Keratinocyte (primary cell): ENCODE measurements at regions not wholly inside any gene's neighbourhood (a gene's known extent, or its start where the extent isn't known, plus 50 kb on each side); places are given as distances from the start of the nearest gene placed in this dataset.

Experiments used
- CTCF ChIP-seq, 3 experiments: IDR thresholded peaks in 1 of 3; conservative IDR thresholded peaks in 1 of 3; optimal IDR thresholded peaks in 1 of 3; 2 replicates in 2 of 3; 3 replicates in 1 of 3; pipeline versions ENCODE3 to v1.5.1; 2011; ENCODE audit warnings: low read length in 3 of 3, mild to moderate bottlenecking in 3 of 3, moderate library complexity in 2 of 3, control low read depth in 1 of 3, inconsistent platforms in 1 of 3; ENCODE audit not compliant: insufficient read depth in 2 of 3; ENCODE audit errors: extremely low read depth in 1 of 3
- EZH2 ChIP-seq: IDR thresholded peaks from one replicate; pipeline ENCODE4 v1.6.1; 2012; ENCODE audit warnings: inconsistent platforms, mild to moderate bottlenecking, low read length, moderate library complexity

- TF ChIP-seq EZH2 (no peak), CTCF (optimal IDR thresholded peaks at IDR 0.05 in 1 of 3, IDR thresholded peaks at IDR 0.05 in 1 of 3, conservative IDR thresholded peaks at IDR 0.05 in 1 of 3; ENCODE audit: extremely low read depth in 1 of 3, insufficient read depth in 2 of 3, low read length in 3 of 3) (no peak)
These were observed 1121.1 kb upstream of the ADGRL3 start for GRCh38 chr4:60078984-60079383.
